Right lobe of liver (tissue), 4 donors: ENCODE measurements at regions not wholly inside any gene's neighbourhood (a gene's known extent, or its start where the extent isn't known, plus 50 kb on each side); places are given as distances from the start of the nearest gene placed in this dataset.

Experiments used
- POLR2A ChIP-seq: fragments of 450-650 bp; IDR thresholded peaks from one replicate; pipeline ENCODE4 v1.6.1; 2017; ENCODE audit warnings: antibody characterized with exemption, mild to moderate bottlenecking
- TF ChIP-seq, protein P1 (sequence below), 4 donors: fragments of 200-600 bp in 3 of 4; fragments of 450-650 bp in 1 of 4; IDR thresholded peaks; one replicate each; pipeline versions ENCODE4 v1.5.1 to v1.8.0; 2016 to 2022; ENCODE audit warnings: antibody characterized with exemption in 4 of 4, mild to moderate bottlenecking in 2 of 4
- donor health status: DM: no; HTN: no; CAD: no.
- donor health status: DM: no; HTN: no; CAD: no.
- donor health status: DM: no; HTN: yes; CAD: no.

DNA sequence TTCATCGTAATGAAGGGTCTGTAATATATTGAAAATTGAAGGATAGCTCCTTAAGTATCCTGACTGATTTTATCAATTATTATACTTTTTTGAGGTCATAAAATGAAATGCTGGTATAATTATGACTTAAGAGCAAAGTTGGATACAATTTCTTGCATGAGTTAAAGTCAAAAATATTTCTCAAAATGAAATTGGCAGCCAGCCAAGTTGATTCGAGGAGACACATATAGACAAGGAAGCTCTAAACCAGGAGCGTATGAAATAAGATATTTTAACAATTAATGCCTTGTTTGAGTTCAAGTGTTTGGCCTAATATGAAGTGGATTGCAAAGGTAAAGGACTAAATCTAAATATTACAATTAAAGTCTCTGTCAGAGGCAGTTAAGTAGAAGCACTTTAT, 260.4 kb upstream of the DSEL start:
- TF ChIP-seq, protein P1, sequence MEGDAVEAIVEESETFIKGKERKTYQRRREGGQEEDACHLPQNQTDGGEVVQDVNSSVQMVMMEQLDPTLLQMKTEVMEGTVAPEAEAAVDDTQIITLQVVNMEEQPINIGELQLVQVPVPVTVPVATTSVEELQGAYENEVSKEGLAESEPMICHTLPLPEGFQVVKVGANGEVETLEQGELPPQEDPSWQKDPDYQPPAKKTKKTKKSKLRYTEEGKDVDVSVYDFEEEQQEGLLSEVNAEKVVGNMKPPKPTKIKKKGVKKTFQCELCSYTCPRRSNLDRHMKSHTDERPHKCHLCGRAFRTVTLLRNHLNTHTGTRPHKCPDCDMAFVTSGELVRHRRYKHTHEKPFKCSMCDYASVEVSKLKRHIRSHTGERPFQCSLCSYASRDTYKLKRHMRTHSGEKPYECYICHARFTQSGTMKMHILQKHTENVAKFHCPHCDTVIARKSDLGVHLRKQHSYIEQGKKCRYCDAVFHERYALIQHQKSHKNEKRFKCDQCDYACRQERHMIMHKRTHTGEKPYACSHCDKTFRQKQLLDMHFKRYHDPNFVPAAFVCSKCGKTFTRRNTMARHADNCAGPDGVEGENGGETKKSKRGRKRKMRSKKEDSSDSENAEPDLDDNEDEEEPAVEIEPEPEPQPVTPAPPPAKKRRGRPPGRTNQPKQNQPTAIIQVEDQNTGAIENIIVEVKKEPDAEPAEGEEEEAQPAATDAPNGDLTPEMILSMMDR (IDR thresholded peaks at IDR 0.05) = no peak
- TF ChIP-seq POLR2A = no peak
